Inferior parietal cortex (tissue), 1 donor: ENCODE measurements at regions not wholly inside any gene's neighbourhood (a gene's known extent, or its start where the extent isn't known, plus 50 kb on each side); places are given as distances from the start of the nearest gene placed in this dataset.

Source experiments
- DNase-seq: peaks from one replicate; pipeline ENCODE4 v3.0.0-alpha.2; 2016; ENCODE audit errors: extremely low spot score

GRCh38 chr4:141921293-141921692, 284.9 kb downstream of the IL15 start:
- no peak for DNase-seq

- DNase-seq: no peak
Observed at GRCh38 chr4:141922236-141922635, 285.9 kb downstream of the IL15 start.

- DNase-seq: no peak
Observed at GRCh38 chr4:141926406-141926805, 290.0 kb downstream of the IL15 start.

- no peak for DNase-seq
Observed at GRCh38 chr4:141932490-141932889, 296.1 kb downstream of the IL15 start.

GRCh38 chr4:141933978-141934377, 297.6 kb downstream of the IL15 start:
- DNase-seq: no peak

- DNase-seq: no peak
Observed at GRCh38 chr4:141955696-141956095, 319.3 kb downstream of the IL15 start.

GRCh38 chr4:141957416-141957815, 321.0 kb downstream of the IL15 start:
- DNase-seq: no peak

GRCh38 chr4:141962486-141962885, 326.1 kb downstream of the IL15 start:
- no peak for DNase-seq

GRCh38 chr4:141971869-141972268, 335.5 kb downstream of the IL15 start:
- no peak for DNase-seq

GRCh38 chr4:141972950-141973349, 336.6 kb downstream of the IL15 start:
- no peak for DNase-seq
